Ovary (tissue), 7 donors: ENCODE measurements at regions not wholly inside any gene's neighbourhood (a gene's known extent, or its start where the extent isn't known, plus 50 kb on each side); places are given as distances from the start of the nearest gene placed in this dataset.

Experiments
- DNase-seq, 5 donors: peaks; one replicate each; pipeline ENCODE4 v3.0.0-alpha.2; 2019 to 2020
- H3K27ac ChIP-seq, 2 donors: fragments of 200-600 bp; one replicate each; pipeline versions ENCODE4 v1.5.1 to v1.8.0; 2019 to 2022
- H3K27me3 ChIP-seq: fragments of 200-600 bp; one replicate; pipeline ENCODE4 v1.8.0; 2022
- H3K36me3 ChIP-seq: fragments of 200-600 bp; sonication (generic); one replicate; pipeline ENCODE4 v1.5.1; 2019
- H3K4me1 ChIP-seq: one replicate; pipeline ENCODE4 v1.8.1; 2013; ENCODE audit warnings: mild to moderate bottlenecking, moderate library complexity; ENCODE audit not compliant: insufficient read depth
- H3K4me3 ChIP-seq: fragments of 200-600 bp; sonication (generic); one replicate; pipeline ENCODE4 v1.5.1; 2017
- H3K9me3 ChIP-seq, 2 donors: fragments of 200-600 bp in 1 of 2; sonication (generic) in 1 of 2; one replicate each; pipeline versions ENCODE4 v1.5.1 to v1.8.1; 2013 to 2019; ENCODE audit warnings: mild to moderate bottlenecking in 1 of 2, moderate library complexity in 1 of 2
- EP300 ChIP-seq: sonication (generic); formaldehyde crosslinking; IDR thresholded peaks from one replicate; pipeline ENCODE4 v1.6.1; 2017; ENCODE audit warnings: antibody characterized with exemption
- POLR2A ChIP-seq: fragments of 450-650 bp; IDR thresholded peaks from one replicate; pipeline ENCODE4 v1.6.1; 2017; ENCODE audit warnings: antibody characterized with exemption, mild to moderate bottlenecking, moderate library complexity
- WGBS, 3 donors: extraction: QIAGEN DNeasy Blood & Tissue Kit in 1 of 3; methylation state at CpG; one replicate each; pipeline versions ENCODE4 v1.1.5 to v1.1.7; 2013 to 2017; 5-methylcytosine and 5-hydroxymethylcytosine counted together
- intact Hi-C, 4 donors: fragments of 100-400 bp; cut with DNase I; formaldehyde crosslinking; loops; one replicate each; pipeline versions ENCODE4 v1.11.0 to v1.15.1; 2022 to 2023
- TF ChIP-seq, protein P1 (sequence below), 3 donors: fragments of 450-650 bp in 2 of 3; fragments of 200-600 bp in 1 of 3; IDR thresholded peaks; one replicate each; pipeline versions ENCODE4 v1.5.1 to v1.8.0; 2016 to 2022; ENCODE audit warnings: antibody characterized with exemption in 3 of 3, mild to moderate bottlenecking in 1 of 3
- donor health status: DM: no; HTN: no; CAD: no; lungs with moderate emphysema.
- donor health status: DM: no; HTN: no; CAD: no.
- donor health status: Bipolar disorder and iron deficiency.
- donor health status: DM: no; HTN: no; CAD: no.
- donor health status: DM: yes; HTN: yes; CAD: no.

GRCh38 chr6:115768500-115768899 is 292.2 kb downstream of the FRK start:
- H3K27ac ChIP-seq: no peak overlapping the region

GRCh38 chr6:115767931-115768330 is 292.8 kb downstream of the FRK start:
- TF ChIP-seq, protein P1, sequence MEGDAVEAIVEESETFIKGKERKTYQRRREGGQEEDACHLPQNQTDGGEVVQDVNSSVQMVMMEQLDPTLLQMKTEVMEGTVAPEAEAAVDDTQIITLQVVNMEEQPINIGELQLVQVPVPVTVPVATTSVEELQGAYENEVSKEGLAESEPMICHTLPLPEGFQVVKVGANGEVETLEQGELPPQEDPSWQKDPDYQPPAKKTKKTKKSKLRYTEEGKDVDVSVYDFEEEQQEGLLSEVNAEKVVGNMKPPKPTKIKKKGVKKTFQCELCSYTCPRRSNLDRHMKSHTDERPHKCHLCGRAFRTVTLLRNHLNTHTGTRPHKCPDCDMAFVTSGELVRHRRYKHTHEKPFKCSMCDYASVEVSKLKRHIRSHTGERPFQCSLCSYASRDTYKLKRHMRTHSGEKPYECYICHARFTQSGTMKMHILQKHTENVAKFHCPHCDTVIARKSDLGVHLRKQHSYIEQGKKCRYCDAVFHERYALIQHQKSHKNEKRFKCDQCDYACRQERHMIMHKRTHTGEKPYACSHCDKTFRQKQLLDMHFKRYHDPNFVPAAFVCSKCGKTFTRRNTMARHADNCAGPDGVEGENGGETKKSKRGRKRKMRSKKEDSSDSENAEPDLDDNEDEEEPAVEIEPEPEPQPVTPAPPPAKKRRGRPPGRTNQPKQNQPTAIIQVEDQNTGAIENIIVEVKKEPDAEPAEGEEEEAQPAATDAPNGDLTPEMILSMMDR (IDR thresholded peaks at IDR 0.05): no peak
- TF ChIP-seq POLR2A: no peak
- TF ChIP-seq EP300: no peak
- DNase-seq: no peak
- H3K27ac ChIP-seq: no peak overlapping the region
- intact Hi-C loops: no loop called here
- no peaks in the 10 kb centered on the region for H3K9me3 ChIP-seq
- WGBS, 3 donors: 68 to 79% (median 72%) methylated on average over 1 of the region's 1 CpG
- no peak overlapping the region for H3K4me3 ChIP-seq
- no peaks in the 10 kb centered on the region for H3K27me3 ChIP-seq
- H3K36me3 ChIP-seq: no peaks in the 10 kb centered on the region
- H3K4me1 ChIP-seq: no peaks in the 10 kb centered on the region

More at GRCh38 chr6:115768500-115768899, 292.2 kb downstream of the FRK start:
- intact Hi-C loops: no loop called here
- H3K9me3 ChIP-seq: no peaks in the 10 kb centered on the region
- H3K4me3 ChIP-seq: no peak overlapping the region
- no peak for DNase-seq
- H3K36me3 ChIP-seq: no peaks in the 10 kb centered on the region
- no peak for TF ChIP-seq POLR2A
- no peaks in the 10 kb centered on the region for H3K27me3 ChIP-seq
- H3K4me1 ChIP-seq: no peaks in the 10 kb centered on the region

DNA sequence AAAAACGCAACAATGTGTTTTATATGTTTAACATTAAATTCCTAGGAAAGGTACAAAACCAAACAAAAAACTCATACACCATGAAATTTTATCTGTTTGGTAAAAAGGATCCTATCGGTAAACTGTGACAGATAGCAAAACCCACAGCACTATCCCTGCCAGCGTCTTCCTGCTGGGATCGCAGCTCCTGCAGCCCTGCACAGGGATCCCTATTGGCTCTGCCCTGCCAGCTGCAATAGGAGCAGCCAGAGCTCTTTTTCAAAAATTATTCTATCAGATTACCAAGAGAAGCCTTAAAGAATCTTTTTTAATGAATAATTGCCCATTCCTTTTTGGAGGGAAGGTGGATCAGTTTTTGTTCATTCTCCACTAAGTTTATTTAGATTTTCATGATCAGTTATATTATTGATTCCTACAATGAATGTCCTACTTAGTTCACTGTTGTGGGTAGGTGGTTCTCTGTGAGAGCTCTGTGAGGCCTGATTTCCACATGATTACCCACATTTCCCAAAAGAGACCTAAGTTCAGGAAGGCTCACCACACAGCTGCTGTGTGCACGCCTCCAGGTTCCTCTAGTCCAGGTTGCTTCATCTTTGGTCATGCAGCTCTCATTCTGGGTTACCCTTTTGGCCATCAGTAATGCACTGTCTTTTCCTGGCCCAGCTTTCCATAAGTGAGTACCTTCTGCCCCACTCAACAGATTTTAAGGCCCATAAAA is 293.8 kb downstream of the FRK start:
- intact Hi-C loops: no loop called here
- no peaks in the 10 kb centered on the region for H3K27me3 ChIP-seq
- H3K36me3 ChIP-seq: no peaks in the 10 kb centered on the region
- TF ChIP-seq, protein P1 (IDR thresholded peaks at IDR 0.05): no peak
- TF ChIP-seq EP300: no peak
- no peak for TF ChIP-seq POLR2A
- 76 to 89% (median 78%) methylated on average over 5 of the region's 5 CpGs for WGBS, 3 donors
- no peaks in the 10 kb centered on the region for H3K9me3 ChIP-seq
- no peak overlapping the region for H3K4me3 ChIP-seq
- no peak for DNase-seq
- no peaks in the 10 kb centered on the region for H3K4me1 ChIP-seq
- H3K27ac ChIP-seq: no peak overlapping the region

GRCh38 chr6:115765966-115766365 is 294.7 kb downstream of the FRK start:
- no peaks in the 10 kb centered on the region for H3K4me1 ChIP-seq
- H3K27ac ChIP-seq: no peak overlapping the region
- no peak overlapping the region for H3K4me3 ChIP-seq
- H3K9me3 ChIP-seq: no peaks in the 10 kb centered on the region
- intact Hi-C loops: no loop called here
- no peak for DNase-seq
- no peaks in the 10 kb centered on the region for H3K36me3 ChIP-seq
- WGBS, 3 donors: 71 to 92% (median 84%) methylated on average over 4 of the region's 4 CpGs
- TF ChIP-seq POLR2A (no peak), EP300 (no peak)
- TF ChIP-seq, protein P1 (IDR thresholded peaks at IDR 0.05): no peak
- H3K27me3 ChIP-seq: no peaks in the 10 kb centered on the region

GRCh38 chr6:115759051-115759450 is 301.6 kb downstream of the FRK start:
- H3K27me3 ChIP-seq: no peaks in the 10 kb centered on the region
- no peak overlapping the region for H3K4me3 ChIP-seq
- no peak overlapping the region for H3K27ac ChIP-seq
- DNase-seq: no peak
- no peaks in the 10 kb centered on the region for H3K9me3 ChIP-seq
- intact Hi-C loops: no loop called here
- TF ChIP-seq, protein P1 (IDR thresholded peaks at IDR 0.05): no peak
- no peak for TF ChIP-seq POLR2A
- TF ChIP-seq EP300: no peak
- no peaks in the 10 kb centered on the region for H3K36me3 ChIP-seq
- WGBS, 3 donors: 90 to 93% (median 92%) methylated on average over 3 of the region's 3 CpGs
- H3K4me1 ChIP-seq: no peaks in the 10 kb centered on the region
